ENCODE measurements at regions not wholly inside any gene's neighbourhood (a gene's known extent, or its start where the extent isn't known, plus 50 kb on each side); places are given as distances from the start of the nearest gene placed in this dataset.
"Not testable (repeated sequence)": the region's sequence is repeated elsewhere in the genome, so short reads cannot be mapped to it uniquely, and the experiment has no call there.

DNA sequence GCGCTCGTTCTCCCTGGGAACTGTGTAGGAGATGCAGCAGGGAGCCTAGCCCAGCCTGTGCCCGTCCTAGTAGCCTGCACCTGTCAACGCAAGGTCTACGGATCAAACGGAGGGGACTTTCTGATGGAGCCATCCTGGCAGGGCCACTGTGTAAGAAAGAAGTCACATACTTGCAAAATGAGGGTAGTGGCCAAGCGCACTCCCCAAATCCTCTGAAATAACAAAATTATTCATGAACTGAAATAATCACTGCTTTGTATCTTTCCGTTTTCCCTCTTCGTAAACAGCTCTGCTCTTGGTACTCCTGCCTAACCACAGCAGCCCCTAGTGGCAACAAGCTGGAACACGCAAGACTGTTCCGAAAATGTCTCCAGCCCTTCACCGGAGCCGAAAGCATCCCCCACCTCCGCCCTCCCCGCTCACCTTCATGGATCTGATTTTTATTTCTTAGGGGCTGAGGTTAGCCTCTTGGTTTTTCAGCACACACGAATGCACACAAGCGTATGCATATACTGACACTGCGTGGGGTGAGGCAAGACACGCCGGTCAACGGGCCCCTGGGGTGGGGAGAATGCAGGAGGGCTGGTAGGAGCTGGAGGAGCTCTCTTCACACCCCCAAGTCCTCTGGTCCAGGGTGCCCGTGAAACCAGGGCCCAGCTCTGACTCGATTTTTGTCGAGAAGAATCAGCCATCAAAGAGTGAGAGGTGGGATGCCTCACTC is 100.8 kb downstream of the ABCC12 start:
- DNase-seq = peak; percentile 45

DNA sequence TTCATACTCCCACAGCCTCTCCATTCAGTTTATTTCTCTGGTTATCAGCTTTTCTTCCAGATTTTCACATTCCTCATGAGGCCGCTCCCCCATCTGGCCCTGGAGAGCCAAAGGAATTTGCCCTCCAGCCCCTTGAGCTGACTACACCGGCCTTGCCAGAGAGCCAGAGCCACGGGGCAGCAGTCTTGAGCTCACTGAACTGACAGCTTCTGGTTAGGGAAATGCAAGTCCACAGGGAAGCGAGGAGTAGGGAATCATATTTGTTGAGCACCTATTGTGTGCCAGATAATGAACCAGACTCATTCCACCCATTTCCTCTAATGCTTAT is 102.4 kb downstream of the ABCC12 start:
- DNase-seq = no peak

DNA sequence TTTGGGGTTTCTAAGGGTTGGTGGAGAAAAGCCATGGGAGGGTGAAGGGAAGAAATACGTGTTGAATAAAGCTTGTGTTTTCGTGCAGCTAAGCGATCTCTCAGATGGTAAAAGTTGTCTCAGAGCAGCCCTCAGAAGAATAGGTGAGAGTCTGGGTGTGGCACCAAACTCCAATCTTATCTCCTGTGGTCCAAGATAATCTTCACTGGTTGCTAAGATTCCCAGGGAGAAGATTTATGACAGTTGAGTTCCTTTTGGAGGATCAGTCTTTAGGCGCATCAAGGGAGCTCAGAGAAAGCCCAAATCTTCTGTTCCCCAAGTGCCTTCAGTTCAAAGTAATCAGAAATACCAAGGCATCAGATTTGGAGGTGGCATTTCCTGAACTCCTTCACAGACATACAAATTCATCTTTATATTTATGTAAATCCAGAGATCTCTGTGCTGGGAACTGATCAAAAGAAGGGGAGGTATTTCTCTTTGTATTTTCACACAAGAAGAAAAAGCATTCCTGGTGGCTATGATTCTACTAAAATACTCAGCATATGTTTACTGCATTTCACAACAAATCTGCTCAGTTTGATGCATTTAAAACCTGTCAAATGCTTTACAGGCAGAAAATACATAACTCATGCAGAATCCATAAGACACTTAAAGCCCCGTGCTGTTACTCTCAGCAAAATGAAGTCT is 102.9 kb downstream of the ABCC12 start:
- no peak for DNase-seq

DNA sequence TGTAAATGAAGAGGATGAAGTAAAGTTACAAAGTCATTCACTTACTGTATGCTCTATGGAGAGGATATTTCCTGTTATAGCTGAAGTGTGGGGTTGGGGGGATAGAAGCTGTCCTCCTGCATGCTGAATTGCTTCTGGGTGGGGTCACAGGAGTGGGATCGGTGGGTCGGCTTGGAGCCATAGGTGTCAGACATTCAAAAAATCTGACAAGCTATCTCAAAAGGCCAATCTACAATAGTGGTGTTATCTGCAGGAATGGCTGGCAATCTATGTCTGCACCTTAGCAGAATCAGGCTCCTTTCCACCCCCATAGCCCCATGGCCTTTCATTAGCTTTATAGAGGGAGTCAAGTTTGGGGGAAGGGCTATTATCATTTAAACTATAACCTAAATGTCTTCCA is 104.9 kb downstream of the ABCC12 start:
- DNase-seq = no peak

DNA sequence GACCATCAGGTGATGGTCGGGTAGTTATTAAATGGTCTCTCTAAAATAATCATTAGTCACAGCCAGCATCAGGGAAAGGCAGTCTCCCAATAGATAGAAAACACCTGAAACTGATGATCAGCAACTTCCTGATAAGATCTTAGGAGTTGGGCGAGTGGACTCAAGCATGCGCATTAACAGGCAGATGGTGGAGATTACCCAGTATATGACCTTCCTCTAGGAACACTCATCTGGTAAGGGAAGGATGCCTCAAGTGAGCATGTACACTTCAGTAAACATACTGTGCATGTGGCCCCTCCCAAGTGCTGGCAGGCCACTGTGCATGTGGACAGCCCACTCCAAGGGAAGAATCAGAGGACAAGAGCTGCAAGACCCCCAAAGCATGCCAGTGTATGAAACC is 105.9 kb downstream of the ABCC12 start:
- no peak for DNase-seq

DNA sequence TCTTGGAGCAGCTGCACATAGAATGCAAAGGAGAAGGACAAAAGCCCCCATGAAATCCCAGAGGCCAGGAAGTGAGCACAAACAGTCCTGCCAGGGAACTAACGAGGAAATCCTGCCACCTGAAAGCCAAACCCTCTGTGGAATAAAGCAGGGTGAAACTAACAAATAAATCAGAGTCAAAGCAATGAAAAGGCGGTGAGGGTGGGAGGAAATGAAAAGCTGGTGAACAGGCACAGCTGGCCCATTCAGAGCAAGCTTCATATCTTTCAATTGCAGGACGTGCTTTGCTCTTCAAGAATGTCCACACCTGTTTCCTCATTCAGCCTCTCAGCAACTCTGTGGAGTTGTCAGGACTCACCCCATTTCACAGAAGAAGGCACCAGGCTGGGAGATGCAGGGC is 108.1 kb downstream of the ABCC12 start:
- DNase-seq = no peak

DNA sequence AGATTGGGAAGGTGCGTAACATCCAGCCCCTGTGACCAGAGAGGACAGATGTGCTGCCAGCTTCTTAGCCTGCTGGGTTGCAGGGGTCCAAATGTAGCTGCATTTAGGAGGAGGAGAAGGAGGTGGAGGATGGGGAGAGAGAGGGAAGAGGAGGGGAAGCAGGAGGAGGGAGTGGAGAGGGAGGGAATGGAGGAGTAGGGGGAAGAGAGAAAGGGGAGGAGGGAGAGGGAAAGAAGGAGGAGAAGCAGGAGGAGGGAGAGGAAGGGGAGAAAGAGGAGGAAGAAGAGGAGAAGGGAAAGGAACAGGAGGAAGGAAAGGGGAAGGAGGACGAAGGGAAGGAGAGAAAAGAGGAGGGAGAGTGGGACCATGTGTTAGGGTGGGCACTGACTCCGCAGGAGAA is 108.6 kb downstream of the ABCC12 start:
- no peak for DNase-seq

DNA sequence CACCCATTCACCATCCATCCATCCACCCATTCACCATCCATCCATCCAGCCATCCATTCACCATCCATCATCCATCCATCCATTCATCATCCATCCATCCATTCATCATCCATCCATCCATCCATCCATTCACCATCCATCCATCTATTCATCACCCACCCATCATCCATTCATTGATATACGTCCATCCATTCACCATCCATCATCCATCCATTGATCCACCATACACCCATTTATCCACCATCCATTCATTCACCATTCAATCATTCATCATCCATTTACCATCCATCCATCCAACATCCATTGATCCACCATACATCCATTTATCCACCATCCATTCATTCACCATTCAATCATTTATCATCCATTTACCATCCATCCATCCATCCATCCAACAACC is 111.7 kb downstream of the ABCC12 start:
- DNase-seq = no peak

DNA sequence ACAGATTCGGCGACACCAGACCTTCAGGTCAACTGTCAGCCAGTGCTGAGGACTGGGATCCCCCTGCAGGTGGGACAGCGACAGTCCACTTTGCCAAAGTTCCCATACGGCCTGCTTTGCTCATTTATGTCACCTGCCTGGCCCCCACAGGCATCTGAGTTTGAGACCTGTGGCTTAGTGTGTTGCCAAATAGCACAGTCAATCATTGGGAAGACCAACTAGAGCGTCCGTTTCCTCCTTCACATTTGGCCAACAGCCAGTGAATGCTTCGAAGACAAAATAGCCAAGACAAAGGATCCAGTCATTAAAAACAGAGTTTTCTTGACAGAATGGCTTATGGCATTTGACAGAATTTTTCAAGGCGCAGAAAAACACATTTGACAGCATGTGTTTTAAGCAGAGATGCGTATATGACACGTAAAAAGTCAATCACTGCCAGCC is 113.8 kb downstream of the ABCC12 start:
- no peak for DNase-seq

DNA sequence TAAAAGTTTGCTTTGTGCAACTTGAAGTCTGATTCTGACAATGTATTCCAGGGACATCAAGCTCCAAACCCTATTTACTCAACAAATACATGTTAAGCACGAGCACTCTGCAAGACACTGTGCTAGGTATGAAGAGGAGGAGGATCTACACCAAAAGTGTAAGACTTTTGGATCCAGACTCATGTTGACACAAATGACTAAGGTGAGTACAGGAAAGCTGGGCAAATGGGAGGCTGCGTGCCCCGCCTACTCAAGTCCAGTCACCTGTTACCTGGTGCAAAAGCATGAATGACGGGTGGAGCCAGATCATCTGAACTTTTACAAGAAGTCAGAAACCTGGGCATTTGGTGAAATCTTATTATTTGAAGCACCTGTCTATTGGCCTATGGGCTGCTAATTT is 120.7 kb downstream of the ABCC12 start:
- DNase-seq = no peak

DNA sequence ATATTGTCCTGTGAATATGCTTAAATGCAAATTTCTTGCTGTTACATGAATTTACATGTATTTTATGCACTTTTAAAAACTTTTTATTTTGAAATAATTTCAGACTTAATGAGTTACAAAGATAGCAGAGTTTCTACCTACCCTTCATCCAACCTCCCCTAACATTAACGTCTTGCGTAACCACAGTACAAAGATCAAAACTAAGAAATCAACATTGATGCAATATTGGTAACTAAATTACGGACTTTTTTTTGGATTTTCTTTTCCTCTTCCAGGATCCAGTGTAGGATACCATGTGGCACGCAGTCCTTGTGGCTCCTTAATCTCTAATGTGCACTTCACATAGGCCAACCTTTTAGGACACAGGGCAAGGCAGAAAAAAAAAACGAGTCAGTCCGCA is 124.9 kb downstream of the ABCC12 start:
- DNase-seq = no peak

DNA sequence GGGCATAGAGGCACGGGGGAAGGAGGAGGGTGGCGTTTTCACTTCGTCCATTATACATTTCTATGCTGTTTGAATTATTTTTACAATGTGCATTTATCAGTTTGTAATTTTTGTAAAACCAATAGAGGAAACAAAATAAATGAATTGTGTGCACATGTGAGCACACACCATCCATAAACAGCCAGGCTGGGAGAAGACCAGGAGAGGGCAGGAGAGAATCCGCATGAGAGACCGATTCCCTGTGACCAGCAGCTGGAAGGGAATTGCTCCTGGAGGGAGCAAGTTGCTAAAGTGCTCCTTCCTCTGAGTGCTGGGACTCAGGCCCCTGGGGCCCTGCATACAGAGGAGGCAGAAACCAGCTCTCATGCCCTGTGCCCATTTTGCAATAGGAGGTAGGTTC is 126.0 kb downstream of the ABCC12 start:
- no peak for DNase-seq

DNA sequence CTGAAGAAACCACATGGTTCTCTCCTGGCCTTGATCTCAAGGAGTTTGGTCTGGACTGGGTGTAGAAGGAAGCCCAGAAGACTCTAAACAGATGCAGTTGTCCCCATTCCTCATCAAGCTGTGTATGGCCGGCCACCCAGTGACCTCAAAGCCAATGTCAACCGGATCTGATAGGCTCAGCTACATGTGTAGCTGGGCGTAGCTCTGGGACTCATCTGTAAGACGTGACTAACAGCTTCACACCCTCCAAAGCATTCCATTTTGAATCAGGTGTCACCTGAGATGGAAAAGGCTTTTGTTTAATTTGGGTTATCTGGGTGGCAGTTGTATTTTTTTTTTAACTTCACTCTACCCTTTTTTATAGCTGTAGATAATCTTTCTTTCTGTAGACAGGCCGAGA is 130.4 kb downstream of the ABCC12 start:
- no peak for DNase-seq

DNA sequence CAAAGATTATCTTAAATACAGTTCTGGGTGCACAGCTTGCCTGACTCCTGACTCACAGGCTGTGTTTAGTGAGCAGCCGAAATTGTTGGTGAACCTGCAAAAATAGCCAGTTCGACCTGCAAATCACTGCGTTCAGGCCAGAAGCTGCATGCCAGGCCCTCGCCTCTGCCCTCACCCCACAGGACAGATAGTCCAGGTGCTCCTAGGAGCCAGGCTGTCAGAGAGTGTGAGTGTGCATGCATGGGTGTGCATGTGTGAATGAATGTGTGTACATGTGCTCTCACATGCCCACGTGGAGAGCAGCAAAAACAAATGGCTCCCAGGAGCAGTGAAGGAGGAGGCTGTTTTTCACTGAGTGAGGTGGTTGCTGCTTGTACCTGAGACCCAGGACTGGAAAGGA is 131.8 kb downstream of the ABCC12 start:
- DNase-seq = no peak

DNA sequence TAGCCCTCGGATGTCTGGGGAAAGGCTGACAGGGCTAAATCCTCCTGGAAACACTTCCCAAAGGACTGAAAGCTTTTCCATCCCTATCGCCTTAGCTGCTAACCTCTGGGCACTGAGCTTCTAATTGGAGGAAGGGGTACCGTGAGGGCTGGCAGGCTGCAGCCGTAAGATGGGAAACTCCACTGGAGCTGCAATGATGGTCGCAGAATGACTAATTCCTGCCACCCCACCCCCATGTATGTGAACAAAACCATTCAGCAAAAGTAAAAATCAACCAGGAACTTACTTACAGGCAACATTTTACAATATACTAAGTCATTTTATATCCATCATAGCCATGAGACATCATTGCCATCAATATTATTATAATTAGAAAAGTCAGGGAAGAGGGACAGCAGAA is 133.3 kb downstream of the ABCC12 start:
- DNase-seq = no peak

DNA sequence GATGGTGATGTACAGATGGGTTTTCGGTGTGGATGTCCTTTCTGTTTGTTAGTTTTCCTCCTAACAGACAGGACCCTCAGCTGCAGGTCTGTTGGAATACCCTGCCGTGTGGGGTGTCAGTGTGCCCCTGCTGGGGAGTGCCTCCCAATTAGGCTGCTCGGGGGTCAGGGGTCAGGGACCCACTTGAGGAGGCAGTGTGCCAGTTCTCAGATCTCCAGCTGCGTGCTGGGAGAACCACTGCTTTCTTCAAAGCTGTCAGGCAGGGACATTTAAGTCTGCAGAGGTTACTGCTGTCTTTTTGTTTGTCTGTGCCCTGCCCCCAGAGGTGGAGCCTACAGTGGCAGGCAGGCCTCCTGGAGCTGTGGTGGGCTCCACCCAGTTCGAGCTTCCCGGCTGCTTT is 135.2 kb downstream of the ABCC12 start:
- DNase-seq = not testable (repeated sequence)

DNA sequence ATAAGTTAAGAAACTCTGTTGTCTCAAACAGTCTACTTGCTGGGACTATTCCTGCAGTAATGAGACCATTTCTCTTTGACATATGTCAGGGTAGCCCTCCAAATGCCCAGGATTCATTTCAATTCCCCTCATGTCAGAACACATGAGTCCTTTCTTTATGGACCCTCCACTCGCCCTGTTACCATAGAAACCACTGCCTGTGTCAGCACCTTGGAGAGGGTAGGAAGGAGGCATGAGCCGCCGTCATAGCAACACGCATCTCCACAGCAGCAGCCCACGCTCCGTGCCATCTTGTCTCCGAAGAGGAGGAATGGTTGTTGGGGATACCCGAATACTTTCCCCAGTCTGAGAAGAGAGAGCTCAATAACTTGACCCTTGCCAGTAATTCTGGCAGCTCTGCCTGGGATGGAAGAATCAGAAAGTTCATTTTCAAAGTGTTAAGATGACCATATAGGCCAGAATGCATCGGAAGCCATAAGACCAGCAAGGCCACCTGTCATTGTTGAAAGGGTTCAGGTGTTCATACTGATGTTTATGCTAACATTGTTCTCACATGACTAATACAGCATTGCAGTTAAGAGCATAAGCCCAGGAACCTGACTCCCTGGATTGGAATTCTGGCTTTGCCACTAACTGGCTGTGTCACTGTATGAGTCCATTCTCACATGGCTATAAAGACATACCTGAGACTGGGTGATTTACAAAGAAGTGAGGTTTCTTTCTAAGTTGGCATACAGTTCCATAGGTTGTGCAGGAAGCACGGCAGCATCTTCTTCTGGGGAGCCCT is 141.3 kb downstream of the ABCC12 start:
- no peak for DNase-seq

DNA sequence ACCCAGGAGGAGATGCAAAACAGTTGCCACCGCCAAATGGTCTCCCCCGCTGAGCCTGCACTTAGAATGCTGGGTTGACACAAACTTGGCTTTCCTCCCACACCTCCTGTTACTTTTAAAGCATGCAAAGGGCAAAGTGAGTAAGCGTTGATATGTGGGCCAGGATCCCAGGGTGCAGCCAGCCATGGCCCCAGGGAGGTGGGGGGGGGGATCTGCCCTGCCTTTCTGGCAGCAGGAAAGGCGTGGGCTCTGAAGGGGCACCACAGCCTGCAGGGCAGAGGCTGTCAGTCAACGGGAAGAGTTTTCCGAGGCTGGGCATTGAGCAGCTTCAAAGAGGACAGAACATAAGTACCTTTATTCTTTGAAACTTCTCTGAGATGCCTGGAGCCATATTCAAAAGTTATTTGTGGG is 142.3 kb downstream of the ABCC12 start:
- no peak for DNase-seq

DNA sequence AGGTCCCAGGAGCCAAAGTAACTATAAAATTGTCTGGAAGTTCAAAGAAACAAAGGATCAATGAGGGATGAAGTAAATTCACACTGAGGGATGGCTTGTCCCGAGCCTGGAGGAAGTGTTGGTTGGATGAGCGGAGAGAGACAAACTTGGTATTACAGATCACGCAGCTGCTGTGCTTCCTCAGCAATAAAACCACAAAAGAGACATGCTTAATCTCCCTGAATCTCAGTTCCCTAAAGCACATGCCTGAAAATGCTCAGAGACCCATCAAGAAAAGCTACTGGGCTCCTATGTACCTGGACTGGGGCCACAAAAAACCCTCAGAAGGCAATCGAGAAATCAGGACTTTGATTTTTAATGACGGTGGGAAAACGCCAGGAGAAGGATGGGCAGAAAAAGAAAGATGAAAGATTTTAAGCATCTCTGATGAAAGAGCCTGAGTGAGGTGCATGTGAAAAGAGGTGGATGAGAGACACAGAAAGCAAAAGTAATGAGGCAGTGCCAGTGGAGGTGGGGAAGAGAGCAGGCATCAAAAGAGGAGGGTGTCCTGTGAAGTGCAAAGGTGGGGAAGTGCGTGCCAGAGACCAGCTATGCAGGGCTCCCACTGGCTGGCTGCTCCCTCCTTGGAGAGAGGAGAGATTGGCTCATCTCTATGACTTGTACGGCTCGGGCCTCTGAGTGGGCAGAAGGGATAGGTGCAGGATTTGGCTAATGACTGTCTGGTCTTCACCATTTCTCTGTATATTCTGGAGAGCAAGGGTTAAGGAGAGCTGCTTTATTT is 143.7 kb downstream of the ABCC12 start:
- DNase-seq = no peak

DNA sequence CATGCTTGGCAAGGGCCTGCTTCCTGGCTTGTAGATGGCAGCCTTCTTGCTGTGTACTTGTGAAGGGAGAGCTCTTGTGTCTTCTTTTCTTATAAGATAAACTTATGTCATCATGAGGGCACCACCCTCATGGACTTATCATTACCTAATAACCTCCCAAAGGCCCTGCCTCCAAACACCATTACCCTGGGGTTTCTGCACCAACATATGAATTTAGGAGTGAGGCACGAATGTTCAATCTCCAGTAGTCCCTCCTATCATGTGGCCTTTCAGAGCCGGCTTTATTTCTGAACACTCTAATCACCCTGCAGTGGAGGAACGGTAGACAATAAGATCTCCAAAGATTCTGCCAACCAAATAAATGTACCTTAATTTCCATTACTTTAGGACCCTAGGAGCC is 144.3 kb downstream of the ABCC12 start:
- no peak for DNase-seq

DNA sequence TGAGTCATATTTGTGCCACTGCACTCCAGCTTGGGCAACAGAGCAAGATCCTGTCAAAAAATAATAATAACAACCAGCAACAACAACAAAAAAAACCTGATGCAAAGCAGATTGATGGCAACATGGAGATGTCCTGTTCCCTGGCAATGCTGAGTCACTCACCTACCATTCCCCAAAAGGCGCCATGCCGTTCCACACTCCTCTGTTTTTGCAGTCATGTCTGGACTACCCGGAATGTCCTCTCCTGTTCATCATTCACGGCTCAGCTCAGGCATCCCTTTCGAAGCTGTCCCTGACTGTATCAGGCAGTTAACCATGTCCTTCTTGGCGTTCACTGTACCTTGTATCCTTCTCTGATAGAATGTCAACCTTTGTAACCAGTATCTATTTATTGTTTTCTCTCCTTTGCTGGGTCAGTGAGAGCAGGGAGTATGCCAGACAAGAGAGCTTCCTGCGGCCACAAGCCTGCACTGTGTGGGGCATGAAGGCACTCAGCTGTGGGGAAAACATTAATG is 147.7 kb downstream of the ABCC12 start:
- no peak for DNase-seq

DNA sequence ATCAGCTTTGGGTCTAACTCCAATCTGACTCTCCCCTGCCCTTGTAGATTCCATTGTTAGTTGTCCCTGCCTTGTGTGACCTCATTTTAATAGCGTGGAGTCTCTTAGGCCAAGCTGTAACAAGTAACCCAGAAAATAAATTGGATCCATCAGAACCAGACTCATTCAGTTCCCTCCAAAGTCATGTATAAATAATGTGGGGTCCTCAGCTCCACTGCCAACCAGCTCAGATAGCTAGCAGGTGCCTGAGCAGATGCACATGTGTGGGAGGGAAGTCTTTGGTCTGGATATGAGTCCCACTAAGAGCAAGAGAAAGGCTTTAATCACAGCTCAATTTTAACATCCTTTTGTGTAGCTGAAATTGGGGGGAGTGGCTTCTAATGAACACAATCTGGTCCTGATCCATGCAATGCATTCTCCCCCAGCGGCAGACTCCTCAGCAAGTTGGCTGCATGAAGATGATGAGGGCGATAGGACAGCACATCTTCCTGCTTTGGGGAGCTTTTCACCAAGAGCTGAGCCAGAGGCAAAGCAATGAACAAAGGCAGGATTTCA is 151.6 kb downstream of the ABCC12 start:
- no peak for DNase-seq
